Breast epithelium (tissue), 3 donors: ENCODE measurements at regions not wholly inside any gene's neighbourhood (a gene's known extent, or its start where the extent isn't known, plus 50 kb on each side); places are given as distances from the start of the nearest gene placed in this dataset.

Source experiments
- POLR2AphosphoS5 ChIP-seq, 3 donors: sonication (generic); formaldehyde crosslinking; IDR thresholded peaks; one replicate each; pipeline ENCODE4 v1.6.1; 2017; ENCODE audit warnings: antibody characterized with exemption in 3 of 3
- TF ChIP-seq, protein P1 (sequence below), 3 donors: fragments of 450-650 bp; IDR thresholded peaks; one replicate each; pipeline ENCODE4 v1.5.1; 2016 to 2017; ENCODE audit warnings: antibody characterized with exemption in 3 of 3, mild to moderate bottlenecking in 3 of 3, moderate library complexity in 3 of 3

DNA sequence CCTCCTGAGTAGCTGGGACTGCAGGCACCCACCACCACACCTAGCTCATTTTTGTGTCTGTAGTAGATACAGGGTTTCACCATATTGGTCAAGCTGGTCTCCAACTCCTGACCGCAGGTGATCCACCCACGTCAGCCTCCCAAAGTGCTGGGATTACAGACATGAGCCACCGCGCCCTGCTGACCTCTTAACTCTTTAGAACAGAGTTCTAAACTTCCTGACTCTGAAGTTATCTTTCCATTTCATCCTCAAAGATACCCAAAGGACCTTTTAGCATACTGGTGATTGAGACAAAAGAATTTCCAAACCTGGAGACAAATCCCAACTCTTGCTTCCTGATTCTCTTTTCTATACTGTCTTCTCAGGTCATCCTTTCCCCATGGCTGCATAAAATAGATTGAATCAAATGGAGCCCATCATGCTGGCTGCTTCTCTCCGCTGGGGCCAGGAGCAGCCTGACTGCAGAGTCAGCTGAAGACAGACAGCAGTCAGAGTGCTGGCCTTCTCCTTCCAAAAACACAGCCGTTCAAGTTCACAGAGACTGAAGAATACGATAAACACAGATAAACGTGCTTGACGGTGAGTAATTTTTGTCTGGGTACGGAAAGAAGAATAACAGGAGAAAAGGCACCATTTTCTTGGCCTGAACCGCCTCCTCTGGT lies 76.5 kb upstream of the ATF7IP2 start:
- no peak for TF ChIP-seq POLR2AphosphoS5 (IDR thresholded peaks at IDR 0.05)
- TF ChIP-seq, protein P1, sequence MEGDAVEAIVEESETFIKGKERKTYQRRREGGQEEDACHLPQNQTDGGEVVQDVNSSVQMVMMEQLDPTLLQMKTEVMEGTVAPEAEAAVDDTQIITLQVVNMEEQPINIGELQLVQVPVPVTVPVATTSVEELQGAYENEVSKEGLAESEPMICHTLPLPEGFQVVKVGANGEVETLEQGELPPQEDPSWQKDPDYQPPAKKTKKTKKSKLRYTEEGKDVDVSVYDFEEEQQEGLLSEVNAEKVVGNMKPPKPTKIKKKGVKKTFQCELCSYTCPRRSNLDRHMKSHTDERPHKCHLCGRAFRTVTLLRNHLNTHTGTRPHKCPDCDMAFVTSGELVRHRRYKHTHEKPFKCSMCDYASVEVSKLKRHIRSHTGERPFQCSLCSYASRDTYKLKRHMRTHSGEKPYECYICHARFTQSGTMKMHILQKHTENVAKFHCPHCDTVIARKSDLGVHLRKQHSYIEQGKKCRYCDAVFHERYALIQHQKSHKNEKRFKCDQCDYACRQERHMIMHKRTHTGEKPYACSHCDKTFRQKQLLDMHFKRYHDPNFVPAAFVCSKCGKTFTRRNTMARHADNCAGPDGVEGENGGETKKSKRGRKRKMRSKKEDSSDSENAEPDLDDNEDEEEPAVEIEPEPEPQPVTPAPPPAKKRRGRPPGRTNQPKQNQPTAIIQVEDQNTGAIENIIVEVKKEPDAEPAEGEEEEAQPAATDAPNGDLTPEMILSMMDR (IDR thresholded peaks at IDR 0.05) = no peak
